SK-N-MC (cell line): ENCODE measurements at regions not wholly inside any gene's neighbourhood (a gene's known extent, or its start where the extent isn't known, plus 50 kb on each side); places are given as distances from the start of the nearest gene placed in this dataset.

Source experiments
- EZH2 ChIP-seq: fragments of 200-600 bp; sonication (generic); IDR thresholded peaks from one replicate; pipeline ENCODE4 v1.6.1; 2017; ENCODE audit warnings: antibody characterized with exemption
- FOXP2 ChIP-seq: optimal IDR thresholded peaks from 2 replicates; pipeline ENCODE3; 2011; ENCODE audit warnings: mild to moderate bottlenecking, moderate library complexity; ENCODE audit not compliant: insufficient read depth; ENCODE audit errors: extremely low read length, control extremely low read depth
- POLR2AphosphoS5 ChIP-seq: IDR thresholded peaks from 2 replicates; pipeline ENCODE4 v1.6.1; 2012; ENCODE audit warnings: mild to moderate bottlenecking, low read depth, low read length, borderline replicate concordance

DNA sequence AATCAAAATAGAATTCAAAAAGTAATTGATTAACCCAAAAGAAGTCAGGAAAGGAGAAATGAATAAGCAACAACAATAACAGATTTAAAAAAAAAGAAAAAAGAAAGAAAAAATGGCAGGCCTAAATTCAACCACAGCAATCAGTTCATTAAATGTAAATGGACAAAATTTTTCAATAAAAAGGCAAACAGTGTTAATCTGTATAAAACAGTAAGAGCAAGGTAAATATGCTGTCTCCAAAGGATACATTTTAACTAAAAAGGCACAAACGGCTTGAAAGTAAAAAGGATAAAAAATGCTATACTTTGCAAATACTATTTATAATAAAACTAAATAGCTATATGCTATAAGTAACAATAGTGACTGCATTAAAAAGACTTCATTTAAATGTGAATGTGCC lies 582.0 kb downstream of the SPRY1 start:
- TF ChIP-seq EZH2, result no peak
- no peak for TF ChIP-seq POLR2AphosphoS5
- no peak for TF ChIP-seq FOXP2
